ENCODE measurements at regions not wholly inside any gene's neighbourhood (a gene's known extent, or its start where the extent isn't known, plus 50 kb on each side); places are given as distances from the start of the nearest gene placed in this dataset.

DNA sequence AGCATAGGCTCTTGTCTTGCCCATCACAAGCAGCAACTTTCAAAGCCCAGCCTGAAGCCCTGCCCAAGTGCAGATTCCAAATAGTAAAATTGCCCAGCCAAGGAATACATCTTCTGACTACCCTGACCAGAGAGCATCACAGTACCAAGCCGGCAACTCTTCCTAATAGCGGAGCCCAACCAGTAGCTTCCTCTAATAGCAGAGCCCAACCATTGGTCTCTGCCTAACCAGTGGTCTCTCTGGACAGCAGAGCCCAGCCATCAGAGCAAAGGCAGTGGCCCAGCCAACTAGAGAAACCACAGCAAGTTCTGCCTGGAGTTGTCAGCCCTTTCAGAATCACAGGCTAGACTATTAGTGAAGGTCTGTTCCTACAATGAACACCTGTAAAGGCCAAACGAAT, 285.6 kb downstream of the HGF start:
- no peak for TF ChIP-seq EZH2phosphoT487 (IDR thresholded peaks at IDR 0.05; ENCODE audit: insufficient read depth, low read depth)
- no peak for TF ChIP-seq EZH2 (IDR thresholded peaks at IDR 0.05; ENCODE audit: insufficient read depth, poor library complexity, severe bottlenecking)
